Rectal smooth muscle tissue (tissue), 1 donor: ENCODE measurements at regions not wholly inside any gene's neighbourhood (a gene's known extent, or its start where the extent isn't known, plus 50 kb on each side); places are given as distances from the start of the nearest gene placed in this dataset.

Experiments
- H3K27ac ChIP-seq: one replicate; pipeline ENCODE4 v1.7.0; 2013; ENCODE audit warnings: low read depth, low read length, inconsistent platforms
- H3K27me3 ChIP-seq: one replicate; pipeline ENCODE4 v1.7.0; 2013; ENCODE audit warnings: low read length; ENCODE audit not compliant: control insufficient read depth, insufficient read depth
- H3K36me3 ChIP-seq: one replicate; pipeline ENCODE4 v1.7.0; 2013; ENCODE audit warnings: low read length; ENCODE audit not compliant: control insufficient read depth, insufficient read depth
- H3K4me1 ChIP-seq: one replicate; pipeline ENCODE4 v1.7.0; 2013; ENCODE audit warnings: low read length; ENCODE audit not compliant: control insufficient read depth, insufficient read depth
- H3K4me3 ChIP-seq: one replicate; pipeline ENCODE4 v1.7.0; 2013; ENCODE audit warnings: low read length
- H3K9ac ChIP-seq: one replicate; pipeline ENCODE4 v1.7.0; 2013; ENCODE audit warnings: low read length

DNA sequence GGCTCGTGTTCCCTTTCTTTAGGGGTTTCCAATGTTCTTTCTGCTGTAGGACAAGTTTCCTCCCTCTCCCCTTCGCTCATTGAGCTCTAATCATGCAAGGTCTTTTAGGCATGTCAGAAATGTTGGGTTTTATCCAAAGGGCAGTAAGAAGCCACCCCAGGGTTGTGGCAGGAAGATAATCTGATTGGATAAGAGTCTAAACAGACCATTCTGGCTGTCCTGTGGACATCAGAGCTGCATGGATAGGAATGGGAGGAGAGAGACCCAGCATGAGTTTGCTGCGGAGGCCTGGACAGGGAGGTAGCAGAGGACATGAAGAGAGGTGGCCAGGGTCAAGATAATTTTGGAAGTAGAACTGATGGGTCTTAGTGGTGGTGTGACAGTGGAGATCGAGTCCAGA is 88.2 kb downstream of the ACKR3 start:
- Histone ChIP-seq H3K36me3 (no peaks in the 10 kb centered on the region), H3K4me1 (peaks cover 30% of the 10 kb centered on the region), H3K27me3 (no peaks in the 10 kb centered on the region), H3K27ac (no peak overlapping the region), H3K9ac (no peak overlapping the region), H3K4me3 (no peak overlapping the region)

GRCh38 chr2:236658974-236659757 is 89.5 kb downstream of the ACKR3 start:
- Histone ChIP-seq H3K27me3 (no peaks in the 10 kb centered on the region), H3K4me1 (peaks cover 41% of the 10 kb centered on the region), H3K9ac (no peak overlapping the region), H3K36me3 (no peaks in the 10 kb centered on the region), H3K27ac (peak overlapping the region; percentile 38), H3K4me3 (no peak overlapping the region)

DNA sequence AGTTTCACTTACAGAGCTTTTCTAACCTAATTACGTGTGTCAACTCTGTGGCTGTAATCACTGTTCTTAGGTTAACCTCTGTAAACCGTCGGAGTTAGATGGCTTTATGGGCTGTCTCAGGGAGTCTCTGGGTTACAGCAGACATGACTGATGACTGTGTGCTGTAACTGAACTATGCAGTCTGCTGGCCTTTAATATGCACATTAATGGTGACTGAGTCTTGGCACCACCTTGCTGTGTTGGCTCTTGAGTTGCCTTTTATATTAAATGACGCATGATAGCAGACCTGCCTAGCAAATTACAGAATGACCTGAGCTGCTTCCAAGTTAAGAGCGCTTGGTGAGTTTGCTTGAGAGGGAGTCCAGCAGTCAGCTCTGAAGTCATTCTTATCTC is 90.1 kb downstream of the ACKR3 start:
- no peaks in the 10 kb centered on the region for H3K36me3 ChIP-seq
- no peaks in the 10 kb centered on the region for H3K27me3 ChIP-seq
- no peak overlapping the region for H3K9ac ChIP-seq
- no peak overlapping the region for H3K4me3 ChIP-seq
- H3K27ac ChIP-seq = peak overlapping the region; percentile 38
- peaks cover 41% of the 10 kb centered on the region for H3K4me1 ChIP-seq

DNA sequence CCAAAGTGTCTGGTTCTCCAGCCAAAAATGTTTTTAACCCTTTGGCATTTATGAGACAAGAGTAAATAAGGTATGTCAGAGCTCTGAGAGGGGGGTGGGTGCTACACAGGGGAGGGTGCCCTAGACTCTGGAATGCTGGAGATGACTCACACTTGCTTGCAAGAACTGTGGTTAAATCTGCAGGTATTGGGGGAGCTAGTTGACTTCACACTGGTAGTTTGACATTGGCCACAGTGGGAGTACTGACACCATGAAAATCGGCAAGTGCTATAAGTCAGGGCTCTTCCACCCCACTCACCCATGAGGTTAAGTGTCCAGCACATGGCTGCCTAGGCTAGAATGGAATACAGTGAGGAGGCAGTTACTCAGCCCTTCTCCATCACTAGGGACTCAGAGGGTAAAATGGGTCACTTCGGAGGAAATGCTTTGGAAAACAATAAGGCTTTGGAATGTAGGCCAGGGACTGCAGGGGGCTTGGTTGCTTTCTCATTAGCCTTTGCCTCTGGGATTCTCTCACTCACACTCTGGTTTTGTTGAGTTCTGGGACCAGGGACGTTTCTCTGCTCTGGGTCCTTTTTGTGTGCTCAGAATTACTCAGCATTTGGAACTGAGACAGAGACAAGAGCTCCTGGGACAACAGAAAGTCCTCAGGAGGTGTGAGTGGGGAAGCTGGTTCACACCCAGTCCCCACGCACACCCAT is 91.6 kb downstream of the ACKR3 start:
- peaks cover 41% of the 10 kb centered on the region for H3K4me1 ChIP-seq
- H3K9ac ChIP-seq = no peak overlapping the region
- H3K4me3 ChIP-seq = no peak overlapping the region
- peak overlapping the region; percentile 52 for H3K27ac ChIP-seq
- no peaks in the 10 kb centered on the region for H3K27me3 ChIP-seq
- no peaks in the 10 kb centered on the region for H3K36me3 ChIP-seq

DNA sequence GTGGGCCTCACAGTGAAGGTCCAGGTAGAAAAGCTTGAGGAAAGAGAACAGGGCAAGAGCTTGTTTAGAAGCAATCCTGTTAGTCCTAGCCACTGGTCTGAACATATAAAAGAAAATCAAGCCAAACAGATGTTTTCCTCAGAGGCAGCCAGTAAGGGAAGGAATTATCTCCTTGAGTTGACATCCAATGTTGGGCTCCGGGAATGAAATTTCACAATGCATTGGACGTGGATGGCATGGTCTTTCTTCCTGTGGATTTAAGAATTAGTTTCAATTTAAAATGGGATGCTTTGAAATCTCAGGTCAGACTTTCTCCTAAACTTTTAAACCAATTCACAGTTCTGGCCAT is 92.1 kb downstream of the ACKR3 start:
- Histone ChIP-seq H3K27me3 (no peaks in the 10 kb centered on the region), H3K36me3 (no peaks in the 10 kb centered on the region), H3K4me3 (no peak overlapping the region), H3K4me1 (peaks cover 41% of the 10 kb centered on the region), H3K27ac (peak overlapping the region; percentile 52), H3K9ac (no peak overlapping the region)

DNA sequence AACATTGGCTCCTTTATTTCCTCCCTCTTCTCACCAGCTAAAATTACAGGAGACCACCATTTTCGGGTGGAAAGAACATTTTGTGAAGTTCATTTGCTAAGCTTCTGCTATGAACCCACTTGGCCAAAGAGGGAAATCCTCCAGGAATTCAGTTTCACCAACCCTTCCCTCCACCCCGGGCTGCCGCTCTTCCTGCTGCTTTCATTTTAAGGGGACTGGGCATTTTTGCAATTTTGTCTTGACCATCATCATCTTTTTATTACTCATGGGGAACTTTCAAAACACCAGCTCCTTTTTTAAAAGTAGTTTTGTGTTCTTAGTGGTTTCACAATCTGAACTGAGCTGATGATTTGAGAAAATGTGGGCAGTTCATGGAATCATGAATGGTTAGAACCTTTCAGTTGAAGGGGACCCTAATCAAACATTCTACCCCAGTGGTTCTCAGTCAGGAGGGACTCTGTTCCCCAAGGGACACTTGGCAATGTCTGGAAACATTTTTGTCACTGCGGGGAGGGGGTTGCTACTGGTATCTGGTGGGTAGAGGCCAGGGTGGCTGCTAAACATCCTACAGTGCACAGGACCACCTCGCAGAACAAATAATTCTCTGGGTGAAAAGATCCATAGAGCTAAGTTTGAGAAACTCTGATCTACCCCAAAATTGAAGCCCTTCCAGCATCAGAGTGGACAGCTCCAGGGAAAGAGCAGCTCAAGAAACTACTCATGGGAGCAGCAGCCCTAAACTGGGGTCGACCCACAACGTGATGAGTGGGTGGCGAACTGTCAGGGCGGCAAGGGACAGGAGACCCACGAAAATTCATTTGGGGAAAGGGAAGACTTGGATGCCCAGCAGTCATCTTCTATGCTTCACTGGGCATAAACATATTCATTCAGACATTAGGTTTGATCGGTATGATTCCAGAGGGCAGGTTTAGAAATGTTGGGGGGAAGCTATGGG is 92.9 kb downstream of the ACKR3 start:
- H3K4me1 ChIP-seq = peaks cover 41% of the 10 kb centered on the region
- peak overlapping the region; percentile 58 for H3K27ac ChIP-seq
- H3K4me3 ChIP-seq = no peak overlapping the region
- H3K36me3 ChIP-seq = no peaks in the 10 kb centered on the region
- H3K9ac ChIP-seq = no peak overlapping the region
- H3K27me3 ChIP-seq = no peaks in the 10 kb centered on the region

DNA sequence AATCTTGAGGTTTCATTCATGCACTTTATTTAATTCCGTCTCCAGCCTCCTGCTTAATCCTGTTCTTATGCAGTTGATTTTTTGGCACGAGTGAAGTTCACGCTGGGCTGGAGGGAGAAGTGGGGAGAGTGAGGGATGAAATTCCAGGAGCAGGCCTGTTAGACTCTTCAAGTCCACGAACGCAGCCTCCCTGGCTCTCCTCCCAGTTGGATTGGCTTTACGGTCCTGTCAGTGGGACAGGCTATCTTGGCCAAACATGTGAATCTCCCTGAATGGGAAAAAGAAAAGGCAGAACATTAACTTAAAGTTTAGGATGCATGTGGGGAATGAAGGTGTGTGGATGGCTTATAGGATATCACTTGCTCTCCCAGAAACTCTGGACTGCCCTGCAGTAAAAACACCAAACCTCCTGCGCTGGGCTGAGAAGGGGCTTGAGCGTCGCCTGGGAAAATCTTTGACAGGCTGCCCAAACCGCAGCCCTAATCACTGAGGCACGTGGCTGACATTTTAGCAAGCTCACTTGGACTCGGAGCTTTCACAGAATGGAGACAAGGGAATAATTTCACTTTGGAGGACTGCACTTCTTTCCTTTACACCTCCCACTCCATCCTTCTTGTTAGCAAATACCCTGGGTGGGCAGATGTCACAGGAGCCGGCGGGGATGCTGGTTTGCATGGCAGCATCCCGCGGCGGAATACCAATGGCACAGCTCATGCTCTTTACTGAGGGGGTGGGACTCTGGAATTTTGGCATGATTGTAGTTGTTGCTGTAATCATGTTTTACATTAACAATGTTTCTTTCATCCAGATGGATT is 93.9 kb downstream of the ACKR3 start:
- H3K27me3 ChIP-seq = no peaks in the 10 kb centered on the region
- H3K36me3 ChIP-seq = no peaks in the 10 kb centered on the region
- H3K27ac ChIP-seq = peak overlapping the region; percentile 58
- H3K4me3 ChIP-seq = no peak overlapping the region
- no peak overlapping the region for H3K9ac ChIP-seq
- H3K4me1 ChIP-seq = peaks cover 41% of the 10 kb centered on the region

GRCh38 chr2:236664136-236664535 is 94.5 kb downstream of the ACKR3 start:
- no peaks in the 10 kb centered on the region for H3K36me3 ChIP-seq
- H3K27me3 ChIP-seq = no peaks in the 10 kb centered on the region
- no peak overlapping the region for H3K9ac ChIP-seq
- peak overlapping the region; percentile 58 for H3K27ac ChIP-seq
- H3K4me3 ChIP-seq = no peak overlapping the region
- peaks cover 41% of the 10 kb centered on the region for H3K4me1 ChIP-seq

GRCh38 chr2:236665101-236665500 is 95.5 kb downstream of the ACKR3 start:
- Histone ChIP-seq H3K4me3 (no peak overlapping the region), H3K27me3 (no peaks in the 10 kb centered on the region), H3K27ac (no peak overlapping the region), H3K4me1 (peaks cover 37% of the 10 kb centered on the region), H3K36me3 (no peaks in the 10 kb centered on the region), H3K9ac (no peak overlapping the region)

- no peaks in the 10 kb centered on the region for H3K27me3 ChIP-seq
- no peak overlapping the region for H3K4me3 ChIP-seq
- H3K27ac ChIP-seq = no peak overlapping the region
- peaks cover 31% of the 10 kb centered on the region for H3K4me1 ChIP-seq
- no peak overlapping the region for H3K9ac ChIP-seq
- no peaks in the 10 kb centered on the region for H3K36me3 ChIP-seq
These were observed 96.0 kb downstream of the ACKR3 start for GRCh38 chr2:236665572-236666118.

DNA sequence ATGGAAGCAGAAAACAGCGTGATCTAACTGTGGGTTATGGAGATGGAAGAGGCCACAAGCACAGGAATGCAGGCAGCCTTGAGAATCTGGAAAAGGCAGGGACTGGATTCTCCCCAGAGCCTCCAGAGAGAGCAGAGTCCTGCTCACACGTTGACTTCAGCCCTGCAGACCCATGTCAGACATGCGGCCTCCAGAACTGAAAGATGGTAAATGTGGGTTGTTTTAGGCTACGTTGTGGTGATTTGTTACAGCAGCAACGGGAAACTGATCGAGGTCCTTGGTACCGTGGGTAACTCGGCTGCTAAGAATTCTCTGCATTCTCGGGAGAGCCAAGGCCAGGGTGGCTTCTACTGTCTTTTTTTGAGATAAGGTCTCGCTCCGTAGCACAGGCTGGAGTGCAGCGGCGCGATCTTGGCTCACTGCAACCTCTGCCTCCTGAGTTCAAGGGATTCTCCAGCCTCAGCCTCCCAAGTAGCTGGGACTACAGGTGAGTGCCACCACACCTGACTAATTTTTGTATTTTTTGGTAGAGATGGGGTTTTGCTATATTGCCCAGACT is 97.1 kb downstream of the ACKR3 start:
- H3K4me3 ChIP-seq = no peak overlapping the region
- peaks cover 20% of the 10 kb centered on the region for H3K4me1 ChIP-seq
- H3K36me3 ChIP-seq = no peaks in the 10 kb centered on the region
- no peak overlapping the region for H3K9ac ChIP-seq
- H3K27me3 ChIP-seq = no peaks in the 10 kb centered on the region
- no peak overlapping the region for H3K27ac ChIP-seq
